Fibroblast of lung (primary cell): ENCODE measurements at regions not wholly inside any gene's neighbourhood (a gene's known extent, or its start where the extent isn't known, plus 50 kb on each side); places are given as distances from the start of the nearest gene placed in this dataset.

Experiments
- DNase-seq, 2 donors: peaks; one replicate each; pipeline versions ENCODE4 v3.0.0 to v3.0.0-alpha.2; 2010; ENCODE audit warnings: low read depth in 2 of 2
- H2AFZ ChIP-seq: 2 replicates; pipeline ENCODE4 v1.5.1; 2012; ENCODE audit warnings: low read length, control low read depth, inconsistent platforms
- H3K27ac ChIP-seq: 2 replicates; pipeline ENCODE4 v1.5.1; 2011; ENCODE audit warnings: low read length, control low read depth; ENCODE audit not compliant: insufficient read depth
- H3K27me3 ChIP-seq: 2 replicates; pipeline ENCODE4 v1.5.1; 2011; ENCODE audit warnings: mild to moderate bottlenecking, low read length; ENCODE audit not compliant: control insufficient read depth, insufficient read depth
- H3K36me3 ChIP-seq: 2 replicates; pipeline ENCODE4 v1.5.1; 2011; ENCODE audit warnings: low read length; ENCODE audit not compliant: control insufficient read depth, insufficient read depth
- H3K4me1 ChIP-seq: 2 replicates; pipeline ENCODE4 v1.5.1; 2011; ENCODE audit warnings: low read length; ENCODE audit not compliant: control insufficient read depth, insufficient read depth; ENCODE audit errors: extremely low read depth
- H3K4me2 ChIP-seq: 2 replicates; pipeline ENCODE4 v1.5.1; 2011; ENCODE audit warnings: low read length, control low read depth; ENCODE audit not compliant: insufficient read depth; ENCODE audit errors: extremely low read depth
- H3K4me3 ChIP-seq, 4 experiments: fragments of 200-600 bp in 1 of 4; sonication (generic) in 1 of 4; replicated peaks in 1 of 4; 2 replicates each; pipeline ENCODE4 v1.5.1; 2011 to 2016; ENCODE audit warnings: low read length in 4 of 4, low read depth in 3 of 4, mild to moderate bottlenecking in 3 of 4, control low read depth in 2 of 4, inconsistent platforms in 1 of 4, mixed read lengths in 1 of 4; ENCODE audit not compliant: insufficient read depth in 1 of 4; ENCODE audit errors: control extremely low read depth in 1 of 4
- H3K79me2 ChIP-seq: 2 replicates; pipeline ENCODE4 v1.5.1; 2012; ENCODE audit warnings: mild to moderate bottlenecking, low read length, inconsistent platforms; ENCODE audit not compliant: control insufficient read depth, insufficient read depth
- H3K9ac ChIP-seq: 2 replicates; pipeline ENCODE4 v1.5.1; 2011; ENCODE audit warnings: mild to moderate bottlenecking, low read length, control low read depth; ENCODE audit not compliant: insufficient read depth
- H3K9me3 ChIP-seq: 2 replicates; pipeline ENCODE4 v1.5.1; 2012; ENCODE audit warnings: low read depth, low read length; ENCODE audit not compliant: control insufficient read depth, insufficient read depth
- H4K20me1 ChIP-seq: 2 replicates; pipeline ENCODE4 v1.5.1; 2011; ENCODE audit warnings: low read length; ENCODE audit not compliant: control insufficient read depth, insufficient read depth; ENCODE audit errors: extremely low read depth
- EZH2 ChIP-seq: IDR thresholded peaks from 2 replicates; pipeline ENCODE4 v1.5.1; 2012; ENCODE audit warnings: low read length, control low read depth, mild to moderate bottlenecking; ENCODE audit errors: missing control alignments
- TF ChIP-seq, protein P1 (sequence below), 2 donors: IDR thresholded peaks in 1 of 2; conservative IDR thresholded peaks in 1 of 2; 1 replicate in 1 of 2; 2 replicates in 1 of 2; pipeline ENCODE4 v1.5.1; 2011 to 2012; ENCODE audit warnings: low read length in 2 of 2, control low read depth in 1 of 2, inconsistent platforms in 1 of 2, low read depth in 1 of 2, mild to moderate bottlenecking in 1 of 2

DNA sequence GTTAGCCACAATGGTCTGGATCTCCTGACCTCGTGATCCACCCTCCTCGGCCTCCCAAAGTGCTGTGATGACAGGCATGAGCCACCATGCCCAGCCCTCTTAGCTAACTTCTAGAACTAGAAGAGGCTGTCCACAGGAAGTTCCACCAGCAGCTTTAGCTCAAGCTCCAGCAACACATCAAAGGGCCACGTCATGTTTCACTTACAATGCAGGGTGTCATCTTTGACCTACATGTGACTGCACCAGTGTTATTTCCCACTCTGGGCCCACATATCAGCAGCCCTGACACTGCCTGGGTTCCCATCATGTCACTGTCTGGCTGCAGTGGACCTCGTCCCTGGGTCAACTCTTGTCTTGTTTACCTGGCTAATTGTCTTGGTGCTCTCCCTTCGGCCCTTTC lies 147.2 kb downstream of the GRIN2B start:
- Histone ChIP-seq H3K4me3 (no peak overlapping the region), H3K36me3 (no peaks in the 10 kb centered on the region), H3K27me3 (no peaks in the 10 kb centered on the region), H3K4me1 (no peaks in the 10 kb centered on the region), H3K9me3 (no peaks in the 10 kb centered on the region), H3K27ac (no peak overlapping the region), H3K4me2 (no peak overlapping the region), H3K79me2 (no peaks in the 10 kb centered on the region), H4K20me1 (no peaks in the 10 kb centered on the region), H2AFZ (no peak overlapping the region), H3K9ac (no peak overlapping the region)
- no peak for TF ChIP-seq EZH2
- DNase-seq: no peak

DNA sequence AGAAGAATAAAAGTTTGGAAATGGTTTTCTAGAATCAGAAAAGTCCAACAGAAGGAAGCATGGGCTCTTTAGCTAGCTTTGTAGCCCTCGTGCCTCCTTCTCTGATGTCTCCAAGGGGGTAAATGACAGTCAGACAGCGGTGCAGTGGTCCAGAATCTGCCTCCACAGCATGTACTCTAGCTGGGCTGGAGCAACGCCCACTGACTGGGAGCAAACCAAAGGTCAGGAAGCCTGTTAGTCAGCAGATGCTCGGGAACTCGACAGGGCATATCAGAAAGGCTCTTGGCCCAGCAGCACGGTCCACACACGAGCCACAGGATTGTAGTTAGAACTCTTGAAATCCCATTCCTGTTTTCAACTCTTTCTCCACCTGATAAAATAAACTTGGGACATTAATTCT lies 164.3 kb downstream of the GRIN2B start:
- Histone ChIP-seq H3K27ac (no peak overlapping the region), H3K9me3 (no peaks in the 10 kb centered on the region), H3K4me2 (no peak overlapping the region), H3K4me3 (no peak overlapping the region), H3K4me1 (no peaks in the 10 kb centered on the region), H3K79me2 (no peaks in the 10 kb centered on the region), H3K27me3 (no peaks in the 10 kb centered on the region), H4K20me1 (no peaks in the 10 kb centered on the region), H2AFZ (no peak overlapping the region), H3K9ac (no peak overlapping the region), H3K36me3 (no peaks in the 10 kb centered on the region)
- TF ChIP-seq EZH2: no peak
- TF ChIP-seq, protein P1, sequence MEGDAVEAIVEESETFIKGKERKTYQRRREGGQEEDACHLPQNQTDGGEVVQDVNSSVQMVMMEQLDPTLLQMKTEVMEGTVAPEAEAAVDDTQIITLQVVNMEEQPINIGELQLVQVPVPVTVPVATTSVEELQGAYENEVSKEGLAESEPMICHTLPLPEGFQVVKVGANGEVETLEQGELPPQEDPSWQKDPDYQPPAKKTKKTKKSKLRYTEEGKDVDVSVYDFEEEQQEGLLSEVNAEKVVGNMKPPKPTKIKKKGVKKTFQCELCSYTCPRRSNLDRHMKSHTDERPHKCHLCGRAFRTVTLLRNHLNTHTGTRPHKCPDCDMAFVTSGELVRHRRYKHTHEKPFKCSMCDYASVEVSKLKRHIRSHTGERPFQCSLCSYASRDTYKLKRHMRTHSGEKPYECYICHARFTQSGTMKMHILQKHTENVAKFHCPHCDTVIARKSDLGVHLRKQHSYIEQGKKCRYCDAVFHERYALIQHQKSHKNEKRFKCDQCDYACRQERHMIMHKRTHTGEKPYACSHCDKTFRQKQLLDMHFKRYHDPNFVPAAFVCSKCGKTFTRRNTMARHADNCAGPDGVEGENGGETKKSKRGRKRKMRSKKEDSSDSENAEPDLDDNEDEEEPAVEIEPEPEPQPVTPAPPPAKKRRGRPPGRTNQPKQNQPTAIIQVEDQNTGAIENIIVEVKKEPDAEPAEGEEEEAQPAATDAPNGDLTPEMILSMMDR (conservative IDR thresholded peaks at IDR 0.05 in 1 of 2, IDR thresholded peaks at IDR 0.05 in 1 of 2; ENCODE audit: low read depth in 1 of 2, low read length in 2 of 2): no peak
- no peak for DNase-seq

DNA sequence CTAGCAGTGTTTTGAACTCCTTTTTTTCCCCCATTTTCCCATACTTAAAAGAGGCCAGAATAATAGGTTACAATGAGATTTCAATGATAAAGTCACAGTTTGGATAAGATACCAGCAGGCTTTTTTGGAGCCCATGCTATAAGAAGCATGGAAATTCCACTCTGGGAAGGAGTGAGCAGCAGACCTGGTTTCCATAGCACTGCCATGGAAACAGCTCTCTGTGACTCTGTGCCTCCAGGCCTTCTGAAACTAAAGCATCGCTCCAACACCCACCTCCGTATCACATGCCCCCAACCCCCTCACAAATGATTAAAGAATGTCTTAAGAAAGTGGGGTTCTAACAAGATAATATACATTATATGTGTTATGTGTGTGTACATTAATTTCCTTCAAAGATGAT lies 165.0 kb downstream of the GRIN2B start:
- H3K27me3 ChIP-seq: no peaks in the 10 kb centered on the region
- no peak for TF ChIP-seq EZH2
- TF ChIP-seq, protein P1 (conservative IDR thresholded peaks at IDR 0.05 in 1 of 2, IDR thresholded peaks at IDR 0.05 in 1 of 2; ENCODE audit: low read depth in 1 of 2, low read length in 2 of 2): no peak
- no peak overlapping the region for H3K27ac ChIP-seq
- no peaks in the 10 kb centered on the region for H4K20me1 ChIP-seq
- no peaks in the 10 kb centered on the region for H3K36me3 ChIP-seq
- no peaks in the 10 kb centered on the region for H3K4me1 ChIP-seq
- no peaks in the 10 kb centered on the region for H3K9me3 ChIP-seq
- no peak overlapping the region for H2AFZ ChIP-seq
- no peak for DNase-seq
- no peak overlapping the region for H3K4me2 ChIP-seq
- no peak overlapping the region for H3K9ac ChIP-seq
- H3K4me3 ChIP-seq: no peak overlapping the region
- H3K79me2 ChIP-seq: no peaks in the 10 kb centered on the region
